ENCODE measurements at regions not wholly inside any gene's neighbourhood (a gene's known extent, or its start where the extent isn't known, plus 50 kb on each side); places are given as distances from the start of the nearest gene placed in this dataset.

- H3K9me3 Mint-ChIP-seq: peaks cover 4 to 25% (median 20%) of the 10 kb centered on the region in 7 donors
- Histone ChIP-seq H3K9me3 (replicated peaks in 1 of 2; ENCODE audit: control insufficient read depth in 1 of 2, insufficient read depth in 1 of 2, low read length in 2 of 2) (peaks cover 10 to 31% of the 10 kb centered on the region in 2 donors), H3K9ac (ENCODE audit: insufficient read depth, low read length, poor library complexity, severe bottlenecking) (no peak overlapping the region), H3K27me3 (ENCODE audit: control insufficient read depth in 2 of 2, insufficient read depth in 2 of 2, low read length in 2 of 2) (no peaks in the 10 kb centered on the region), H3K4me1 (ENCODE audit: control insufficient read depth in 1 of 2, insufficient read depth in 2 of 2, low read length in 2 of 2) (no peaks in the 10 kb centered on the region), H3K27ac (ENCODE audit: low read depth in 1 of 2, low read length in 2 of 2) (no peak overlapping the region), H3K4me3 (replicated peaks in 1 of 3; ENCODE audit: low read depth in 2 of 3, low read length in 3 of 3) (no peak overlapping the region), H3K4me2 (replicated peaks; ENCODE audit: extremely low read depth, low read length, poor library complexity, severe bottlenecking) (no peak overlapping the region), H2AFZ (ENCODE audit: insufficient read depth, low read depth, low read length, poor library complexity, severe bottlenecking) (no peak overlapping the region), H4K20me1 (ENCODE audit: insufficient read depth, low read length) (no peaks in the 10 kb centered on the region), H3K79me2 (ENCODE audit: insufficient read depth, low read length) (no peaks in the 10 kb centered on the region), H3K36me3 (replicated peaks in 1 of 2; ENCODE audit: control insufficient read depth in 1 of 2, insufficient read depth in 2 of 2, low read length in 2 of 2) (no peaks in the 10 kb centered on the region)
- no peak for DNase-seq
- intact Hi-C loops (cut with micrococcal nuclease): no loop called here
- H3K36me3 Mint-ChIP-seq: no peaks in the 10 kb centered on the region
- H3K27ac Mint-ChIP-seq: no peak overlapping the region
- H3K4me3 Mint-ChIP-seq: no peak overlapping the region
- no peaks in the 10 kb centered on the region for H3K4me1 Mint-ChIP-seq
- no peak for TF ChIP-seq CTCF (IDR thresholded peaks at IDR 0.05)
- H3K27me3 Mint-ChIP-seq (ENCODE audit: low read depth in 3 of 3): peaks cover 8 to 27% (median 17%) of the 10 kb centered on the region in 3 donors
- WGBS (ENCODE audit: insufficient coverage): 87% methylated on average over 12 of the region's 19 CpGs
Measured at GRCh38 chr2:239776436-239777005, 248.6 kb downstream of the NDUFA10 start.

GRCh38 chr2:239775623-239776435 is 249.3 kb downstream of the NDUFA10 start:
- no peak overlapping the region for H2AFZ ChIP-seq (ENCODE audit: insufficient read depth, low read depth, low read length, poor library complexity, severe bottlenecking)
- no peak overlapping the region for H3K4me3 Mint-ChIP-seq
- H3K79me2 ChIP-seq (ENCODE audit: insufficient read depth, low read length): no peaks in the 10 kb centered on the region
- H3K27me3 Mint-ChIP-seq (ENCODE audit: low read depth in 3 of 3): peaks cover 8 to 25% (median 17%) of the 10 kb centered on the region in 3 donors
- no peaks in the 10 kb centered on the region for H3K27me3 ChIP-seq (ENCODE audit: control insufficient read depth in 2 of 2, insufficient read depth in 2 of 2, low read length in 2 of 2)
- peaks cover 16 to 31% of the 10 kb centered on the region in 2 donors for H3K9me3 ChIP-seq (replicated peaks in 1 of 2; ENCODE audit: control insufficient read depth in 1 of 2, insufficient read depth in 1 of 2, low read length in 2 of 2)
- H3K36me3 Mint-ChIP-seq: no peaks in the 10 kb centered on the region
- H3K4me1 Mint-ChIP-seq: no peaks in the 10 kb centered on the region
- no peak overlapping the region for H3K27ac Mint-ChIP-seq
- DNase-seq: no peak
- H3K27ac ChIP-seq (ENCODE audit: low read depth in 1 of 2, low read length in 2 of 2): no peak overlapping the region
- no peak overlapping the region for H3K4me2 ChIP-seq (replicated peaks; ENCODE audit: extremely low read depth, low read length, poor library complexity, severe bottlenecking)
- no peak overlapping the region for H3K4me3 ChIP-seq (replicated peaks in 1 of 3; ENCODE audit: low read depth in 2 of 3, low read length in 3 of 3)
- 66% methylated on average over 8 of the region's 21 CpGs for WGBS (ENCODE audit: insufficient coverage)
- H3K9ac ChIP-seq (ENCODE audit: insufficient read depth, low read length, poor library complexity, severe bottlenecking): no peak overlapping the region
- no peak for TF ChIP-seq CTCF (IDR thresholded peaks at IDR 0.05)
- no peaks in the 10 kb centered on the region for H3K36me3 ChIP-seq (replicated peaks in 1 of 2; ENCODE audit: control insufficient read depth in 1 of 2, insufficient read depth in 2 of 2, low read length in 2 of 2)
- no peaks in the 10 kb centered on the region for H3K4me1 ChIP-seq (ENCODE audit: control insufficient read depth in 1 of 2, insufficient read depth in 2 of 2, low read length in 2 of 2)
- H3K9me3 Mint-ChIP-seq: peaks cover 5 to 26% (median 21%) of the 10 kb centered on the region in 7 donors
- no peaks in the 10 kb centered on the region for H4K20me1 ChIP-seq (ENCODE audit: insufficient read depth, low read length)
- intact Hi-C loops (cut with micrococcal nuclease): no loop called here
